Astrocyte (in vitro differentiated cells and primary cell): ENCODE measurements at regions not wholly inside any gene's neighbourhood (a gene's known extent, or its start where the extent isn't known, plus 50 kb on each side); places are given as distances from the start of the nearest gene placed in this dataset.

ENCODE experiments used
- EZH2 ChIP-seq: IDR thresholded peaks from 2 replicates; pipeline ENCODE4 v1.6.1; 2012; ENCODE audit warnings: mild to moderate bottlenecking, low read length, inconsistent platforms; ENCODE audit not compliant: insufficient read depth
- TF ChIP-seq, protein P1 (sequence below): IDR thresholded peaks from 2 replicates; pipeline ENCODE4 v1.5.1; 2011; ENCODE audit warnings: low read depth, mild to moderate bottlenecking, inconsistent platforms, low read length, moderate library complexity; ENCODE audit not compliant: insufficient read depth

DNA sequence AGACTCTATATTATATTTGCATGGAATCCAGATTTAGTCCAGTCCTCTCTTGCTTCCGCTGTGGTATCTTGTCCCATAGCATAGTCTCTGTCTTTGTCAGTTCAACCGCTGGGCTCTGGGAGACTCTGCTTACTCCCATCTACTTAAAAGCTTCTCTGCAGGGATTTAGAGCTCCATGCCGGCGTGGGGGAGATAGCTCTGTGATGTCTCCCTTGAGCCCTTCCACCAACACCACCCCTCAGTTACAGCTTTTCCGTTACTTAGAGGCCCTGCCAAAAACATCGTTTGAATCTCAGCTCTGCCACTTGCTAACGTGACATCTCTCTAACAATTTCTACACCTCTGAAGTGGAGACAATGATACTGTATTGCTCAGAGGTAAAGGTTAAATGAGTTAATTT, 306.1 kb upstream of the ZNF608 start:
- TF ChIP-seq, protein P1, sequence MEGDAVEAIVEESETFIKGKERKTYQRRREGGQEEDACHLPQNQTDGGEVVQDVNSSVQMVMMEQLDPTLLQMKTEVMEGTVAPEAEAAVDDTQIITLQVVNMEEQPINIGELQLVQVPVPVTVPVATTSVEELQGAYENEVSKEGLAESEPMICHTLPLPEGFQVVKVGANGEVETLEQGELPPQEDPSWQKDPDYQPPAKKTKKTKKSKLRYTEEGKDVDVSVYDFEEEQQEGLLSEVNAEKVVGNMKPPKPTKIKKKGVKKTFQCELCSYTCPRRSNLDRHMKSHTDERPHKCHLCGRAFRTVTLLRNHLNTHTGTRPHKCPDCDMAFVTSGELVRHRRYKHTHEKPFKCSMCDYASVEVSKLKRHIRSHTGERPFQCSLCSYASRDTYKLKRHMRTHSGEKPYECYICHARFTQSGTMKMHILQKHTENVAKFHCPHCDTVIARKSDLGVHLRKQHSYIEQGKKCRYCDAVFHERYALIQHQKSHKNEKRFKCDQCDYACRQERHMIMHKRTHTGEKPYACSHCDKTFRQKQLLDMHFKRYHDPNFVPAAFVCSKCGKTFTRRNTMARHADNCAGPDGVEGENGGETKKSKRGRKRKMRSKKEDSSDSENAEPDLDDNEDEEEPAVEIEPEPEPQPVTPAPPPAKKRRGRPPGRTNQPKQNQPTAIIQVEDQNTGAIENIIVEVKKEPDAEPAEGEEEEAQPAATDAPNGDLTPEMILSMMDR = no peak
- TF ChIP-seq EZH2 = no peak
